Nephron progenitor cell (in vitro differentiated cells): ENCODE measurements at regions not wholly inside any gene's neighbourhood (a gene's known extent, or its start where the extent isn't known, plus 50 kb on each side); places are given as distances from the start of the nearest gene placed in this dataset.

ENCODE experiments used
- DNase-seq: peaks from one replicate; pipeline ENCODE4 v3.0.0; 2021
- H3K27ac Mint-ChIP-seq: 2 replicates; pipeline ENCODE4 v1.8.0; 2021; ENCODE audit warnings: mild to moderate bottlenecking, moderate library complexity, mixed read lengths
- H3K27me3 Mint-ChIP-seq: 2 replicates; pipeline ENCODE4 v1.8.0; 2021; ENCODE audit warnings: mild to moderate bottlenecking, low read depth, mixed read lengths; ENCODE audit not compliant: poor library complexity
- H3K36me3 Mint-ChIP-seq: 2 replicates; pipeline ENCODE4 v1.8.0; 2021; ENCODE audit warnings: low read depth, mixed read lengths
- H3K4me1 Mint-ChIP-seq: 2 replicates; pipeline ENCODE4 v1.8.0; 2021; ENCODE audit warnings: mixed read lengths
- H3K4me3 Mint-ChIP-seq: 2 replicates; pipeline ENCODE4 v1.8.0; 2021; ENCODE audit warnings: mild to moderate bottlenecking, moderate library complexity, mixed read lengths
- H3K9me3 Mint-ChIP-seq: 2 replicates; pipeline ENCODE4 v1.8.0; 2021; ENCODE audit warnings: mild to moderate bottlenecking, moderate library complexity, mixed read lengths
- CTCF ChIP-seq: fragments of 200-600 bp; sonication (generic); IDR thresholded peaks from 2 replicates; pipeline ENCODE4 v1.5.0; 2021; ENCODE audit warnings: antibody characterized with exemption

GRCh38 chr7:54161621-54162020, 380.6 kb upstream of the VSTM2A start:
- no peak for TF ChIP-seq CTCF

GRCh38 chr7:54166419-54166818, 375.8 kb upstream of the VSTM2A start:
- H3K36me3 Mint-ChIP-seq: no peaks in the 10 kb centered on the region
- H3K27me3 Mint-ChIP-seq: no peaks in the 10 kb centered on the region
- no peaks in the 10 kb centered on the region for H3K9me3 Mint-ChIP-seq
- no peak overlapping the region for H3K27ac Mint-ChIP-seq
- no peak for TF ChIP-seq CTCF
- H3K4me1 Mint-ChIP-seq: no peaks in the 10 kb centered on the region
- no peak for DNase-seq
- no peak overlapping the region for H3K4me3 Mint-ChIP-seq

More at GRCh38 chr7:54161621-54162020, 380.6 kb upstream of the VSTM2A start:
- H3K4me3 Mint-ChIP-seq: no peak overlapping the region
- no peaks in the 10 kb centered on the region for H3K36me3 Mint-ChIP-seq
- H3K4me1 Mint-ChIP-seq: no peaks in the 10 kb centered on the region
- no peak overlapping the region for H3K27ac Mint-ChIP-seq
- no peaks in the 10 kb centered on the region for H3K9me3 Mint-ChIP-seq
- DNase-seq: no peak
- peaks cover 3% of the 10 kb centered on the region for H3K27me3 Mint-ChIP-seq

GRCh38 chr7:54179321-54180029, 362.7 kb upstream of the VSTM2A start:
- H3K36me3 Mint-ChIP-seq: no peaks in the 10 kb centered on the region
- H3K9me3 Mint-ChIP-seq: no peaks in the 10 kb centered on the region
- no peak for DNase-seq
- no peak overlapping the region for H3K4me3 Mint-ChIP-seq
- no peak for TF ChIP-seq CTCF
- peaks cover 4% of the 10 kb centered on the region for H3K27me3 Mint-ChIP-seq
- peaks cover 6% of the 10 kb centered on the region for H3K4me1 Mint-ChIP-seq
- no peak overlapping the region for H3K27ac Mint-ChIP-seq

GRCh38 chr7:54180796-54181195, 361.4 kb upstream of the VSTM2A start:
- no peak for TF ChIP-seq CTCF
- Mint-ChIP-seq H3K36me3 (no peaks in the 10 kb centered on the region), H3K27me3 (peaks cover 4% of the 10 kb centered on the region), H3K4me1 (peaks cover 6% of the 10 kb centered on the region), H3K9me3 (no peaks in the 10 kb centered on the region), H3K4me3 (no peak overlapping the region), H3K27ac (no peak overlapping the region)
- DNase-seq: no peak

- DNase-seq: no peak
- no peak for TF ChIP-seq CTCF
- no peaks in the 10 kb centered on the region for H3K27me3 Mint-ChIP-seq
- peaks cover 6% of the 10 kb centered on the region for H3K4me1 Mint-ChIP-seq
- H3K36me3 Mint-ChIP-seq: no peaks in the 10 kb centered on the region
- H3K4me3 Mint-ChIP-seq: no peak overlapping the region
- no peaks in the 10 kb centered on the region for H3K9me3 Mint-ChIP-seq
- no peak overlapping the region for H3K27ac Mint-ChIP-seq
Observed at GRCh38 chr7:54183055-54183454, 359.1 kb upstream of the VSTM2A start.

GRCh38 chr7:54186336-54186735, 355.8 kb upstream of the VSTM2A start:
- no peak for DNase-seq
- Mint-ChIP-seq H3K27me3 (no peaks in the 10 kb centered on the region), H3K4me1 (peaks cover 17% of the 10 kb centered on the region), H3K27ac (no peak overlapping the region), H3K9me3 (no peaks in the 10 kb centered on the region), H3K4me3 (no peak overlapping the region), H3K36me3 (no peaks in the 10 kb centered on the region)
- TF ChIP-seq CTCF: no peak
